GM21360 (cell line): ENCODE measurements at regions not wholly inside any gene's neighbourhood (a gene's known extent, or its start where the extent isn't known, plus 50 kb on each side); places are given as distances from the start of the nearest gene placed in this dataset.

ENCODE experiments used
- ATAC-seq: cut with Tn5 transposase; IDR thresholded peaks from one replicate; pipeline ENCODE4 v1.9.1; 2021; ENCODE audit warnings: mild to moderate bottlenecking, moderate library complexity; ENCODE audit not compliant: unreplicated experiment

DNA sequence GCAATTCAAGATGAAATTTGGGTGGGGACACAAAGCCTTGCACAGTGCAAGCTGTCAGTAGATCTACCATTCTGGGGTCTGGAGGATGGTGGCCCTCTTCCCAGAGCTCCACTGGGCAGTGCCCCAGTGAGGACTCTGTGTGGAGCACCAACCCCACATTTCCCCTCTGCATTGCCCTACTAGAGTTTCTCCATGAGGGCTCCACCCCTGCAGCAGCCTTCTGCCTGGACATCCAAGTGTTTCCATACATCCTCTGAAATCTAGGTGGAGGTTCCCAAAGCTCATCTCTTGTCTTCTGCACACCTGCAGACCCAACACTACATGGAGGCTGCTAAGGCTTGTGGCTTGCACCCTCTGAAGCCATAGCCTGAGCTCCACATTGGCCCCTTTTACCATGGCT lies 402.3 kb downstream of the RAB28 start:
- ATAC-seq: no peak

DNA sequence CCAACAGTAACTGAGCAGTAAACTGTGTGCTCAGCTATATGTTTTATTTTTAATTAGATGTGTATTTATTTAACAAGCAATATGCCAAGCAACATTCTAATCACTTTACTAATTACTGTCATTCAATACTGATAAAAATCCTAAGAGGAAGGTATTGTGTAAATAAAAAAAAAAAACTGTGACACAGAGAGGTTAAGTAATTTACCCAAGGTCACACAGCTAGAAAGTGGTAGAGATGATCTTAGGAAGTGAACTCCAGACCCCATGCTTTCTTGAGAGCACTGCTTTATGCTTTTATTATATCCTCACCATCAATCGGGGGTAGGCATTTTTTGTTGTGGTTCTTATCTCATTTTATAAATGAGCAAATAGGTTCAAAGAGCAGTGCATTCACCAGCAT lies 417.1 kb downstream of the RAB28 start:
- ATAC-seq: no peak

DNA sequence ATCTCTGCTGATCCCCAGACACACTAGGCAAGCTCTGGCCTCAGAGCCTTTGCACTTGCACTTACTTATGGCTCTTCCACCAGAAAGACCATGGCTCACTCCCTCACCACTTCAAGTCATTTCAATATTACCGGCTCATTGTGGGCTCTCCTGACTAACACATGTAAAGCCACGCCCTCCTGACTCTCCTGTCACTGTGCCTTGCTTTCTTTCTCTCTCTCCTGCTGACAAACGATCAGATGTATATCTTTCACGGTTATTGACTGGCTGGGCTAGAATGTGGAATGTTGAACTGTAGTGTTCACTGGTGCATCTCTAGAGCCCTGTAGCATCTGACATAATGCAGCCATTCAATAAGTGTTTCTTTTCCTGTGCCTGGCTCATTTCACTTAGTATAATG lies 425.1 kb downstream of the RAB28 start:
- ATAC-seq: no peak

DNA sequence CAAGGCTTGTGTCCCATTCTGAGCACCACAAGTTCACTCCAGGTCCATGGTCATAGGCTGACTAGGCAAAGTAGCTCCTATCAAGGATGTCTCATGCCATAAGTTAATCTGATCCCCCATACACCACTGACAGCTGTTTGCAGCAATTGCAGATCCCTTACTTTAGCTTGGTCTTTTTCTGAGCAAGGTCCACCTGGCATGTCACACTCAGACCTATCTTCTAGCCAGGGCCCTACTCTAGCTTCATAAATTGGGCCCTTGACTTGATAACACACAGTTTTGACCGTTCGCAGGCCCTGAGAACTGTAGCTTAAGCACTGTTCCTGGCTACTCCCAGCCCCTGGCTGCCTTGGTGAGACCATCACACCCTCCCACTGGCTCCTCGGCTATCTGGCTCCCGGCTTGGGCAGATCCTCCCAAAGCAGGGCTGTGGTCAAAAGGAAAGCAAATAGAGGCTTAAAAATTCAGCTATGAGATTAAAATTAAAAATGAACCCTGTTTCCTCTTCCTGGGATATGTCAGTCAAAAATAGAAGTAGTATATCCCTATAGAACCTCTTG lies 427.4 kb downstream of the RAB28 start:
- ATAC-seq: no peak

DNA sequence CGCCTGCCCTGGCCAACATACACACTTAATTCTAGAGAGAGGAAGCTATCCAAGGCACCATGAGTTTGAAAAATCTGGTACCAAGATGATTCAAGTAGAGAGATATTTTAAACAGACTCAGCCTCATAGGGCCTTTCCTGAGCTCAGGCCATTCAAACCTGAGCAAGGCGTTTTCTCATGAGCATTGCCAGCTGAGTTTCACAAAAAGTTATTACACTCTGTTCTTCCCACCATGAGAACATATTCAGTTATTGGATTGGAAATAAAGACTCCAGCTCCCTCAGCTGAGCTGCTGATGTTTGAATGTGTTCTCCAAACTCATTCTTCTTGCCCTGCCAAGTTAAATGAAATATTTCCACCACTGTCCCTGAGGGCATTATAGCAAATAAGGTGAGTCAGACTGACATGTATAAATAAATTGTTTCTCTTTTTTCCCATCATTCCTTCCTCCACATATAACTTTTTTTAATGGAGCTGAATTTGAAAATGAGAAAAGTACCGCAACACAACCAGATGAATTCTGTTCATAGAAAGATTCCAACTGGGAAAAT lies 429.6 kb downstream of the RAB28 start:
- no peak for ATAC-seq

DNA sequence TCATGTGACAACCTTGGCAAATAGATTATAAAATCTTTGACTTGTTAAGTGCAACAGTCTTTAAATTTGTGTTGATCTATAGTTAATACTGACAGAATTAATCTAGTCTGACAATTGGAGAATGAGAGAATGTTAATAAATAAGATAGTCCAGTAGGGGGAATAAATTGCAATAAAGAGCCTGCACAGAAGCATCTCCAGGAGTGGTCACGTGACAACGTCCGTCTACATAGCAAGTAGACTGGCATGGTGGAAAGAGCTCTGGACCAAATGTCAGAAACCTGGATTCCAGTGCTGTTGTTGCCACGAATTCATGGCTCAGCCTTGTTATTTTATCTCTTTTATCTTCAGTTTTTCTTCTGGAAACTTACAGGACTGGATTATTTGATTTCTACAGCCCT lies 436.5 kb downstream of the RAB28 start:
- no peak for ATAC-seq

DNA sequence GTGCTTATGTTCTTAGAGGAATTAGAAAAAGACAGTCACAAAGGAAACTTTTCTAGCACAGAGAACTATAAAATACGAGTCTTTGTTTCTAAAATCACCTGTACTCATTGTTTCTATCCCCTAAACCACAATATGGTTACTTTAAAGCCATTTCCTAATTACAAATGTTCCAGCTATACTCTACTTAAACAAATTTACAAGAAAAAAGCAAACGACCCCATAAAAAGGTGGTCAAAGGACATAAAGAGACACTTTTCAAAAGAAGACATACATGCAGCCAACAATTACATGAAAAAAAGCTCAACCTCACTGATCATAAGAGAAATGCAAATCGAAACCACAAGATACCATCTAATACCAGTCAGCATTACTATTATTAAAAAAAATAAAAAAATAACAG lies 447.3 kb downstream of the RAB28 start:
- ATAC-seq: no peak

DNA sequence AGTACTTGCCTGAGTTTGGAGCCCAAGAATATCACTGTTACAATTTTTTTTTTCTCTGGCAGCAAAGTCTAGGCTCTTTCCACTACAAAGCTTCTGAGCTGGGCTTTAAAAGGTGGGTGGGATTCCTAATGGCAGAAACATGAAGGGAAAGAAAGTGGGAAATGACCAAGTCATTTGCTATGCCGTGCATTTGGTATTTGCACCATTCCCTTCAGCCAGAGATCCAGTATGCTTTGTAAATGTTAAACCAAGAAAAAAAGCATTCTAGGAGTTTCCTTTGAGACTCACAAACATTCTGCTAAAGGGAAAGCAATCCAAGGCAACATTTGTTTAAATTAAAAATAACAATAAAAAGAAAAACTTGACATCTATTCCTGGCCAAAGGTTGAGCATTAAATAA lies 451.2 kb downstream of the RAB28 start:
- ATAC-seq: no peak

DNA sequence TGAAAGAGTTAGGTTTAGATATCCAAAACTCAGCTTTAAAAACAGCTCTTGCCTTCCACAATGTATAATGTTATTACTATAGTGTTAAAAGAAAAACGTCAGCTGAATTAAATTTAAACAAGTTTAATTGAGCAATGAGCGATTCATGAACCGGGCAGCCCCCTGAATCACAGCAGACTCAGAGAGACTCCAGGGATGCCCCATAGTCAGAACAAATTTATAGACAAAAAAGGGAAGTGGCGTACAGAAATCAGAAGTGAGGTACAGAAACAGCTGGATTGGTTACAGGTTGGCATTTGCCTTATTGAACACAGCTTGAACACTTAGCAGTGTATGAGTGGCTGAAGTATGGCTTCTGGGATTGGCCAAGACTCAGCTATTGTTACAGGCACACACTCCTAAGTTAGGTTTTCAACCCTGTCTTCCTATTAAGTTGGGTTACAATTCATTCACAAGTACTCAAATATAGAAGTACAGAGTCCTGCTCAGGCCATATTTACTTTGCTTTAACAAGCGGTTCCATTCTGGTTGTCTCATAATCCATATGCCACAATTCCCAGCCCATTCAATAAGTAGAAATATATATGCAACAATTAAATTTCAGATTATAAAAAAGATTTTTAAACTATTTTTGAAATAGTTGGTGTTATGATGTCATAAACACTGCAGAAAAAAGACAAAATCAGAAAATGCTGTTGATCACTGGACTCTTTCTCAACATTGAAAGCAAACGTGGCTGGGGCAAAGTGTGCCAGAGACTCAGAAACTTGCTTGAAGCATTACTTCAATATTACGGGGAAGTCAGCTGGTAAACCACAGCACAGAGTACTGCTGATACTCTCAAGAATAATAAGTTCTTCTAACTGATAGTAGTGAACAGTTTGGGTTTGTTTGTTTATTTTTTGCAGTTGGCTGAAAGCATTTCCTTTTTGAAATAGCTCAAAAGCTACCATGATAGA lies 459.7 kb downstream of the RAB28 start:
- no peak for ATAC-seq

DNA sequence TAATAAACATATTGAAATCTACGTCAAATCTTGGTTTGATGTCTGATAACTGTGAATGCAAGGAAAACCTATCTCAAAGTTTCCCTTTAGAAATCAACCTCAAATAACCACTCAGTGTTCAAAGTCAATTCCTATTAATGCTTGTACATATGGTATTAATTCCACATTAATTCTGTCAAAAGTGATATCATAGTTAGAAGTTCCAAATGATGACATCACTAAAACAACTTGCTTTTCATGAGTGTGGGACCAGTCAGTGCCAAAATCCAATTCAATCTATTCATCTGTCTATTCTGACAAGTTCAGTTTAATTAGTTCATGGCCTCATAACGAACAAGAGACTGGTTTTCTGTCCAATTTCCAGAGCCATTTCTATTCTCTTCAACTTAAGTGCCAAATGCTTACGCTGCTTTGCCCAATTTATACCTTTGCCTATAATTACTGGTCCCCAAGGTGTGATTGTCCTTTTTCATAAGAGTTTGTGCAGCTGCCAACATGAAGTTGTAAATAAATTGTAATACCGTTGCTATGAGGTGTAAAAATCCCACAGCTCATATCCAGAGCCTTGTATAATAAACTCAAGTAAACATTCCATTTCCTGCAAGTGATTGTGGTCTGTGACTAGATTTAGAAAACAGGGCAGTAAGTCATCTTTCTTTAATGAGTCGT lies 476.2 kb downstream of the RAB28 start:
- no peak for ATAC-seq

DNA sequence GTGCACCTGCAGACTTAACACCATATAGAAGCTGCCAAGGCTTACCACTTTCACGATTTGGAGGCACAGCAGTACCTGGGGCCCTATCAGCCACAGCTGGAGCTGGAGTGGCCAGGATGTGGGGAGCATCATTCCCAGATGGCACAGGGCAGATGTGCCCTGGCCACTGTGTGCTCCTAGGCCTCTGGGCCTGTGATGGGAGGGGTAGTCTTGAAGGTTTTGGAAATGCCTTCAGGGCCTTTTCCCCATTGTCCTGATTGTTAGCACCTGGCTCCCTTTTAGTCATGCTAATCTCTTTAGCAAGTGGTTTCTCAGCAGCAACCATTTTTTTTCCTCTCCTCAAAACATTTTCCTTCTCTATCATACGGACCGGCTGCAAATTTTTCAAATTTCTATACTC lies 490.2 kb downstream of the RAB28 start:
- ATAC-seq: no peak

DNA sequence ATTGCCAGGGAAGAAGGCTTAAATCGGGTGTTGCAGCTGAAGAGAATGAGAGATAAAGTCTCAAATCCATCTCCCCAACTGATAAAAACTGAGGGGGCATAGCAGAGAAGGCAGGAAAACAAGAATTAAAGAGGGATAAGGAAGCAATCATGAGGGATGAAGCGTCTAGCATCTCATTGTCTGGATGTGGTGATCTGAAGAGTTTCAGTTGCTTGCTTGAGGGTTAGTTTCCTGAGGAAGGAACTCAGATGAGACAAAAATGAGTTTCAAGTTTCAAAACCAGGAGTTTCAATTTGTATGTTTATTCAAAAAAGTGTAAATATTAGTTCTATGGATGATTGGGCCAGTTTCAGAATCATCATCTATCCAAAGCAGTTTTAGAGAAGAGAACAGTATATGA lies 496.9 kb downstream of the RAB28 start:
- no peak for ATAC-seq

DNA sequence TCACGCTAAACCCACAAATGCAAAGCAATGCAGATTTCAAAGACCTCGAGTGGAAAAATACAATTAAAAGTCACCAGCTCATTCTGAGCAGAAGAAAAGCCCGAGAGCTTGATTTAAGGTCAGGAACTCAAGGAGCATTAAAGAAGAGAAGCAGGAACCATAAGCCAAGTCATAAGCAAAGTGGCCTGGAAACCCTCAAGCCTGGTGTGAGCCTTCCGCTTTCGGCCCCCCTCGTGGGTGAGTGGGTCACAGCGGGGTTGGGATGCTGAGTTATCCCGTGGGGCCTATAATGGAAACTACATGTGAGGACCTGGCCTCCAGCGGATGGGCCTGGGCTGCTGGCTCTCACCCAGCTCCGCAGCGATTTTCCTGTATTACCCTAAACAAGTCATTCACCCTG lies 504.3 kb downstream of the RAB28 start:
- ATAC-seq: no peak

DNA sequence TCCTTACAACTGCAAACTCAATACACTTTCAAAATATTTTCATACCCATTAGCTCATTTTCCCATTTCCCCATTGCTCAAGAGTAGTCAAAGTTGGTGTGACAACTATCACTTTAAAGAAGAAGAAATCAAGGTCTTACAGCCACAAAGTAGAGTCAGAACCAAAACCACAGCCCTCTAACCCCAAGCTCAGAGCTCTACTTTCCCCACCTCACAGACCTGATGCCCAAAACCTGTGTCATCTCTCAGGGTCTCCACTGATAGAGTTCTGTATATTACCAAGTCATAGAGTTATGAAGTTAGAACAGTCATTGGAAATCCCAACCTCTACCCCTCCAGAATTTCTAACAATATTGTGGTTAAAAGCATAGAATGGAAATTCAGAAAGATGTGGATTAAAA lies 505.8 kb downstream of the RAB28 start:
- ATAC-seq: no peak

DNA sequence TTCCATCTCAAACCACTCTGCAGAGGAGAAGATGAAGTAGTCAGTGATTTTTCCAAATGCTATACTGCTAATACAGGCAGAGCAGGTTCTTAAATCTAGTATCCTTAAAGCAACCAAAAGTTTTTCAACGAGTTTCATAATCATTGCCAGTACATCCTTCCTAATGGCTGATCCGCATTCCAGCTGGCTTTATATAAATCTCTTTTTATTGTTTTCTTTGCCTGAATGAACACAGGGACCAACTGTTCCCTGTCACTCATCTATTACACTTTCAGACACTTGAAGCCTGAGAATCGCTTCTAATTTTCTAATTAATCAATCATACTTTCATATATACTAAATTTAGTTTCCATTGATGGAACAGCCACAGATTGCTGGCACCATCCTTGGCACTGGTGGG lies 508.6 kb downstream of the RAB28 start:
- no peak for ATAC-seq

DNA sequence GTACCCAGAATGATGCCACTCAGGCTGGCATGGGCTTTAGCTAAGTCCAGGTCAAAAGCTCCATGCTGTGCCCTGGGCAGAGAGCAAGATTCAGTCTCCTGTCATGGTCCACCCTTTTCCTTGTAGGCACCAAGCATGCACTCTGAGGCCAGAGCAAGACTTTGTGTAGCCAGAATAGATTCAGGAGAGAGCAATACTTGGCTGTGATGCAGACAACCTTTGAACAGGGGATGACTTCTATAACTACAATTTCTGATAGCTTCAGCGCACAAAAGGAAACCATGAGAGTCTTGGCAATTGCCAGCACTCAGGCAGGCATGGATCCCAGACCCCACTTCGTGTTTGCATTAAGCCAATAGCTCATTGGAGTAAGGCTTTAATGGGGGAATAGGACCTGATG lies 510.6 kb downstream of the RAB28 start:
- no peak for ATAC-seq

DNA sequence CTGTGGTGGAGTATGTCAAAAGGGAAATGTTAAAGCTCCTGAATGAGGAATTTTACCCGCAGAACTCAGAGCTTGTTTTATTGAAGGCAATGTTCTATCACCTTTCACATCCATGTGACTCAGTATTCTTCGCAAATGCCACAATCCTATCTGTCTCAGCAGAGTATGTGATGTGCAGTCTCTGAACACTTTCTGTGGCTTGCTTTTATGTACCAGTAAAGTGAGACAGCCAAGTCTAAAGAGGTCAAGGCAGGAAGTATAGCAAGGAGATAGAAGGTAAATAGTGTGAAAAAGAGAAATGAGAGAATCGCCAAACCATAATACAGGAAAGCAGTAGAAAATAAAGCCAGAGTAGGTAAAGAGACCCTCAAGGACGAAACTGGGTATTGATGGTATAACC lies 515.8 kb downstream of the RAB28 start:
- no peak for ATAC-seq

DNA sequence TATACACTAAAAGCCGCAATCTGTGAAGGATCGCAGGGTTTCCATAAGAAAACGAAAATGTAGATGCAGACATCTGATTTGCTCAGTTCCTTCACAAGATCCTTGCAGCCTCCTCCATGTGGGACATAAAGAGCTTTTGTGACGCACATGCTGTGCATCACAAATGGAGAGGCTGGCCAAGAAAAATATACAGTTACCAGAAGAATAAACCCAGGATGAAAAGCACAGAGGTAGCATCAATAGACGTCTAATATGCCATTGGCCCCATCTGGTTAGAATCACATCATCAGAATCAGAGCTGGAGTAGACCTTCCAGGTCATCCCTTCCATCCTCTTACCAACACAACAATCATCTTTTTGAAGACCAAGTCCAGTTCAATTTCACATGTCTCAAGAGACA lies 517.4 kb downstream of the RAB28 start:
- no peak for ATAC-seq

DNA sequence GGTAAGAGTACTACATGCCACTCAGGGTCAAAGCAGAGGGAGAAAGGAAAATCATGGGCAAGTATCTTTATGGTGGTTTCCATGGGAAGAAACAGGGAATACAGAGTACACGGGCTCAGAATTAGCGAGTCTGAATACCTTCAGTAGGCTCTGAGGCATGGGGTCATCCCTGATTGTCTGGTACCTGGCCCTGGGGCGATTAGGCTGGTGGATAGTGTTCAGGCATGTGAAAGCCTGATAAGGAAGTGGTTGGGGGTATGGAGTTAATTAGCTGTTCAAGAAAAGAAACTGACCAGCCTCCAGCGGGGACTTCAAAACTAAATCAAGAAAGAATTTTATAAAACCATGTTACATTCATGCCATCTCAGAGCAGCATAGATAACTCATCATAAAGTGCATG lies 518.8 kb downstream of the RAB28 start:
- no peak for ATAC-seq

DNA sequence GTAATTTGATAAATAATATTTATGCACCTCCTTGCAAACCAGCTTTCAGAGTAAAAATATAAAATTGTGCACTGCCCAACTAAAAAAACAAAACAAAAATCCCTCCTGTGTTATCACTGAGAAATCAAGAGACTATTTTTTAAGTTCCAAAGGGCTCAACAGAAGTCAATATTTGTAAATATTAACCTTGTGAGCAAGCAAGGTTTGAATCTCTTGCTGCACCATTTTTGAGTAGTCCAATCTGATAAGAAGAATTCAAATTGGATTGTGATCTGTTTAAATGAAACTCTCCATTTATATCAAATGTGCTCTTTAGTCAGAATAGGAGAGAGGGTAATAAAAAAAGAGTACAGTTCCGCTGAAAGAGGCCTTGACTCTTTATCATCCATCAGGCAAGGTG lies 520.2 kb downstream of the RAB28 start:
- ATAC-seq: no peak

DNA sequence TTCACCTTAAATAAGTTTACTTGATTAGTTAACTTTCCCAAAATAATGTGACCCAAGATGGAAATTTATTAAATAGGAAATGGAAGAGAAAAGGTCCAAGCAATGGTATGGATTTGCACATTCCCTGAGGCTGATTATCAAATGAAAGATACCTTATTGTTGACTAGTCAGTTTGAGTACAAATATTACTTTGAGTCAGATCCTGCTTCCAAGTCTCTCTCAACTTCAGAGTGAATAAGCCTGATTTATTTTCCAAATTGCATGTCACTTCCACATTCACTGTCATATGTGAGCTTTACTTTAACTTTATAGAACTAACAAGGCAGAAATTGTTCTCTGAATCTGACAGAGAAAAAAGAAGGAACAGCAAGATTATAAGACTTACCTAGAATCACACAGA lies 520.8 kb downstream of the RAB28 start:
- no peak for ATAC-seq

DNA sequence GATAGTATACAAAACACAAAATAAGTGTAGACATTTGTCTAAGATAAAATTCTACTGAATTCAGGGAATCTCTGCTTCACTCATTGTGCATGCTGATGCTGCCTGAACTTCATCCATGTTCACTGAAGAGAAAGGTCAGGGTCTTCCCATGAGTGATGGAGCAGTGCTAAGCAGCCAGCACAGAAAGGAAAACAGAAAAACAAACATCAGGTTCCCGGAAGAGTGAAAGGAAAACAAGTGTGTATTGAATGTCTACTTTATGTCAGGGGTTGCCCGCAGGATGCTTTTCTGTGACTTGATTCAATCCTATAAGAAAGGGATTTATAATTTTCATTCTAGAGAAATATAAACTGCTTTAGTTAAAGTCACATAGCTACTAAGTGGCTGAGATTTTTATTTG lies 522.4 kb downstream of the RAB28 start:
- ATAC-seq: no peak
